ENCODE measurements at regions not wholly inside any gene's neighbourhood (a gene's known extent, or its start where the extent isn't known, plus 50 kb on each side); places are given as distances from the start of the nearest gene placed in this dataset.

GRCh38 chr5:143541943-143542797 lies 138.7 kb upstream of the NR3C1 start:
- ChIA-PET CTCF (ENCODE audit: low intra/inter-chr PET ratio) (no interaction called here), POLR2A (no interaction called here)

More at GRCh38 chr5:143541943-143542797, 138.7 kb upstream of the NR3C1 start:
- TF ChIP-seq GABPB2 (CRISPR knock-in tag; conservative IDR thresholded peaks at IDR 0.05), result no peak
- TF ChIP-seq ZMIZ1 (IDR thresholded peaks at IDR 0.05; ENCODE audit: low read depth in 2 of 2, low read length in 2 of 2), result no peak
- TF ChIP-seq CTBP1 (IDR thresholded peaks at IDR 0.05; ENCODE audit: borderline replicate concordance), result no peak
- TF ChIP-seq PRPF4 (IDR thresholded peaks at IDR 0.05; ENCODE audit: insufficient read depth, low read depth, low read length, poor library complexity, severe bottlenecking), result no peak
- TF ChIP-seq TRIM28 (IDR thresholded peaks at IDR 0.05), result no peak
- no peak for TF ChIP-seq ZNF24 (IDR thresholded peaks at IDR 0.05)
- no peak for TF ChIP-seq C11orf30 (IDR thresholded peaks at IDR 0.05; ENCODE audit: low read depth)
- TF ChIP-seq CEBPZ (IDR thresholded peaks at IDR 0.05; ENCODE audit: borderline replicate concordance, low read depth, low read length), result no peak
- TF ChIP-seq EHMT2 (IDR thresholded peaks at IDR 0.05), result no peak
- no peak for TF ChIP-seq GATAD2A (IDR thresholded peaks at IDR 0.05)
- TF ChIP-seq CBX2 (IDR thresholded peaks at IDR 0.05; ENCODE audit: insufficient read depth, low read length, poor library complexity, severe bottlenecking), result no peak
- no peak for TF ChIP-seq TEAD1 (CRISPR knock-in tag; IDR thresholded peaks at IDR 0.05)
- TF ChIP-seq BACH1 (tag; IDR thresholded peaks at IDR 0.05), result no peak
- no peak for TF ChIP-seq ZNF217 (CRISPR knock-in tag; IDR thresholded peaks at IDR 0.05)
- no peak for TF ChIP-seq ZBED1 (IDR thresholded peaks at IDR 0.05)
- intact Hi-C loops (cut with micrococcal nuclease), result no loop called here
- Histone ChIP-seq H3K4me1 (replicated peaks in 1 of 2; ENCODE audit: control insufficient read depth in 2 of 2, insufficient read depth in 2 of 2, low read length in 2 of 2) (no peaks in the 10 kb centered on the region), H3K79me2 (ENCODE audit: control insufficient read depth, insufficient read depth, low read length) (no peaks in the 10 kb centered on the region), H3K27me3 (ENCODE audit: control insufficient read depth in 2 of 2, insufficient read depth in 2 of 2, low read length in 2 of 2) (no peaks in the 10 kb centered on the region), H4K20me1 (replicated peaks; ENCODE audit: control insufficient read depth, insufficient read depth, low read length) (no peaks in the 10 kb centered on the region), H3K9me1 (ENCODE audit: control insufficient read depth, insufficient read depth, low read length) (no peaks in the 10 kb centered on the region), H2AFZ (ENCODE audit: low read depth, low read length) (no peak overlapping the region), H3K9ac (ENCODE audit: insufficient read depth in 1 of 2, low read depth in 2 of 2, low read length in 2 of 2) (no peak overlapping the region), H3K4me2 (ENCODE audit: insufficient read depth, low read length) (no peak overlapping the region), H3K27ac (ENCODE audit: extremely low read depth, low read depth, low read length) (no peak overlapping the region), H3K9me3 (replicated peaks; ENCODE audit: control insufficient read depth, insufficient read depth, low read depth, low read length) (no peaks in the 10 kb centered on the region), H3K4me3 (no peak overlapping the region), H3K36me3 (ENCODE audit: control insufficient read depth, insufficient read depth, low read length) (no peaks in the 10 kb centered on the region)
- ATAC-seq (no peak), DNase-seq (ENCODE audit: extremely low read depth in 1 of 4, low spot score in 3 of 4) (no peak), FAIRE-seq (no peak)
- no TSS peak for BruUV-seq (replicated peaks)
- WGBS (ENCODE audit: insufficient coverage, low coverage, missing lambda C conversion rate), result under 1% methylated on average over 6 of the region's 6 CpGs
- in situ Hi-C loops (cut with MboI), result no loop called here

All from K562 (cell line).